Kidney glomerular epithelial cell (primary cell): ENCODE measurements at regions not wholly inside any gene's neighbourhood (a gene's known extent, or its start where the extent isn't known, plus 50 kb on each side); places are given as distances from the start of the nearest gene placed in this dataset.
"Not testable (repeated sequence)": the region's sequence is repeated elsewhere in the genome, so short reads cannot be mapped to it uniquely, and the experiment has no call there.

Source experiments
- DNase-seq: peaks from one replicate; lab custom pipeline; 2025; lab: John Stamatoyannopoulos, UW

DNA sequence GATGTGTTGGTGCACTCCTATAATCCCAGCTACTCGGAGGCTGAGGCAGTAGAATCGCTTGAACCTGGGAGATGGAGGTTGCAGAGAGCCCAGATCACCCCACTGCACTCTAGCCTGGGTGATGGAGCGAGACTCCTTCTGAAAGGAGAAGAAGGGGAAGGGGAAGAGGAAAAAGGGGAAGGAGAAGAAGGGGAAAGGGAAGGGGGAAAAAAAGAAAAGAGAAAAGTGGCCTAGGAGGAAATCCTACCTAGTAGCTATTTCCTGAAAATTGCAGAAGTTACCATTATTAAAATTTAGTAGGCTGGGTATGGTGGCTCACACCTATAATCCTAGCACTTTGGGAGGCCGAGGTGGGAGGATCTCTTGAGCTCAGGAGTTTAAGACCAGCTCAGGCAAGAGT is 67.4 kb downstream of the ARRDC3 start:
- no peak for DNase-seq

DNA sequence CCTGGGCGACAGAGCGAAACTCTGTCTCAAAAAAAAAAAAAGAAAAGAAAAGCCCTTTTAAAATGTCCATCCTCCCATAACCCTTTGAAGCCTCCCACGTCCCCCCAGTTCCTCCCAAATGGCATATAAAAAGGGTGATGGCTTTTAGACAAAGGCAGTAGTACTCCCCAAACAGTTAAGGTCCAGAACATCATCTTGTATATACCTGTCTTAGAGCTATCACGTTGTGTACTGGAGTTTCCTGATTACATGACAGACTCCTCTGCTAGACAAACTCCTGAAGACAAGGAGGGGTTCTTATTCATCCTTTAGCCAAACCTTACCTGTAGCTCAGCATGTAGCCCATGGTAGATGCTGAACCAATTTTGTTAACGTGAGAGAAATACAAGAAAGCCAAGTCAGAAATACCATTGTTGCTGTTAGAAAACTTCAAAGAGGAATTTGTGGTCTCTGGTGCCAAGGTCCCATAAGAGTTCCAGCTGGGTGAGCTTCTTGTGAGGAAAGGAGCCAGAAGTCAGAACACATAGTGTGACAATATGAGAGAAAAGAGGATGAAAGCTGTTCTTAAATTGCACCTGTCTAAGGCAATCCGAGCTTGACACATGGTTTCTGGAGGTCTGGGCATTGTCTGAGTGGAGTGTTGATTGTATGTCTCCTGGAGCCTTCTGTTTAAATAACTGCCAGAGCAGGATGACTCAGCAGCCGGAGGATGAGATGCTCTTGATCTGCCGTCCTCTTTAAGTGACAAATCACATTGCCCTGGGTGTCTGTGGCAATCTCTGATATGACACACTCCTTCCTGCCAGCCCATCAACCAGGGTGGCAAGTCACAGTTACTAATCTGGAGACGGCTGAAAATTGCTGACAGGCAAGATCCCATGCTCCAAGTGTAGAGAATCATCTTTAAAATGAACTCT is 69.1 kb downstream of the ARRDC3 start:
- peak; percentile 86 for DNase-seq

DNA sequence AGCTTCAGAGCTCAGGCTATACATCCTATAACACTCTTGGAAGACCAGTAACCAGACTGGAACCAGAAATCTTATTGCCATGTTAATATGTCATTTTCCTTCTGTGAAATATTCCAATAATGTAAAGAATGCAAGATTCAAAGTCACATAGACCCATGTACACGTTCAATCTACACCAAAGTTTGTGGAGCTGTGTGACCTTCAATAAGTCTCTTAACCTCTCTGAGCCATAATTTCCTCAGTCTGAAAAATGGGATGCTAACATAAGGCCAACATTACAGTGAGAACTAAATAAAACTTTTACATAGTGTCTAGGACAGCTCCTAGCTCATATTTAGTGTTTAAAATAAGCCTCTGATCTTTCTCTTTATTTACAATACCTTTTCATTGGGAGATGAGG is 70.4 kb downstream of the ARRDC3 start:
- no peak for DNase-seq

DNA sequence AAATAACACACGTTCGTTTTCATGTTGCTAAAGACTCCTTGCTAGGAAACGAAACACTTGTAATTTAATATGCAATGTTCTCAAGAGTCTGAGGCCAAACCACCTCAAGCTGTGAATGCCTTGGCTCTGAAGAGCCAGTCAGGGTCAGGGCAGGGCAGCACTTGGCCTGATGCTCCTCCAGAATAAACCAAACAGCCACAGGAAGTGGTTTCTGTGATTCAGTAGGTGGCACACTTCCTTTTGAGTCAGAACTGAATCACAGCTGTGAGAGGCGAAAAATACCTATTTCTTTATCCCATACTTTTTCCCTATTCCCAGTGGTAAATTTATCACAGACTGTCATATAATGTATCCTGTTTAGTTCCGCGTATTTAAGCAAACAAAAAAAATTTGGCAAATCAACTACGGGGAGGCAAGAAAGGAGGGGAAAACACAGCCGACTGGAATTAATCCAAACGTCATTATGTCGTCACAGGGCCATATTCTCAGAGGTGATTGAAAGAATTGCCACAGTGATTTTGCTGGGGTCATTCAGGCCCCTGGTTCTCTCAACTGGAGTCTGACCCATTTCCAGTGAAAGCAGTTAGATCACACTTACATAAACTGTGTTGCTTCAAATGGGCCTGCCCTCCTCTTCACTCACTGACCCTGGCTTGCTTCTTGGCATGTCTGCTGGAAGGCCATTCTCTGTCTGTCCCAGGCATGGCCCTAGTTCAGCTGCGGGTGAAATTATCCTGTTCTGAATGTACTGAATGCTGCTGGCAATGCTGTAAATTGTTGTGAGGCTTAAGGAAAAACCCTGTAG is 71.2 kb downstream of the ARRDC3 start:
- DNase-seq = peak; percentile 95

DNA sequence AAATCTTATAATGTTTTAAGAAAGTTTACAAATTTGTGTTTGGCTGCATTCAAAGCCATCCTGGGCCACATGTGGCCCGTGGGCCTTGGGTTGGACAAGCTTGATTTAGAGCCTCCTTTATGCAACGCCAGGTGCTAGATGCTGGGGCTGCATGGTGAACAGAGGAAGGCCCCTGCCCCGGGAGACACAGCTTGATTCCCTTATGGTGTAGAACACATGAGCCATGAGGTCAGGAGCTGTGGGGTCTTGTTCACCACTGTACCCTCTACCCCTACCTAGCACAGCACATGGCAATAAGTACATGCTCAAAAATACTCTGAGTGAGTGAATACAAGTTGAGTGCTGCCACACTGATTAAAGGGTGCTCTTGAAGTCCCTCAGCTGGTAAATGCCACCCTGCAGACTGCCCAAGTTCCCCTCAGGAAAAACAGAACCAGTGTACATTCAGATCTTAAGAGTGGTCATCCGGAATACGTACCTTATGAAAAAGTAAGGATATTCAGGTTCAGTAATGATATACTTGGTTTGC is 71.9 kb downstream of the ARRDC3 start:
- DNase-seq = no peak

DNA sequence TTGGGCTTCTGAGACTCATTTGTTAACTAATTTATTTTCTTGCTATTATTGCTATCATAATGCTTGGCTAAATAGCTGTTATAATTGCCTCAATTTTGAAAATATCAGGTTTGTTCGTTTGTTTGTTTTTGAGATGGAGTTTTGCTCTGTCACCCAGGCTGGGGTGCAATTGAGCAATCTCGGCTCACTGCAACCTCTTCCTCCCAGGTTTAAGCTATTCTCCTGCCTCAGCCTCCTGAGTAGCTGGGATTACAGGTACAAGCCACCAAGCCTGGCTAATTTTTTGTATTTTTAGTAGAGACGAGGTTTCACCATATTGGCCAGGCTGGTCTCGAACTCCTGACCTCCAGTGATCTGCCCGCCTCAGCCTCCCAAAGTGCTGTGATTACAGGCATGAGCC is 75.0 kb downstream of the ARRDC3 start:
- not testable (repeated sequence) for DNase-seq

DNA sequence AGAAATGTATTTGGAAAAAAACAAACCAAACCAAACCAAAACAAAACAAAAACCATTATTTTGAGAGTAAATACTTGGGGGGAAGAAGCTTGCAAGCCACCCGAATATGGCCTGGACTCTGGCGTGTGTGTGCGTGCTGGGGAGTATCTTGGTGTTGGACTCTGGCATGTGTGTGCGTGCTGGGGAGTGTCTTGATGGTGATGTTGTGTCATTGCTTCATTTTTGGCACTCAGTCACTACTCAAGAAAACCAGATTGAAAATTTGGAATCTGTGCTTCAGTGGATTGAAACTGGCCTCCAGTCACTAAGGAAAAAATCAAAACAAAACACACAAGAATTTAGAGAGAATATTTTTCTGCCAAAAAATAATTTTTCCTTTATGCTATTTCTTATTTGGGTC is 76.1 kb downstream of the ARRDC3 start:
- DNase-seq = no peak

- DNase-seq = no peak
Observed at GRCh38 chr5:91306497-91306896, 76.6 kb downstream of the ARRDC3 start.

DNA sequence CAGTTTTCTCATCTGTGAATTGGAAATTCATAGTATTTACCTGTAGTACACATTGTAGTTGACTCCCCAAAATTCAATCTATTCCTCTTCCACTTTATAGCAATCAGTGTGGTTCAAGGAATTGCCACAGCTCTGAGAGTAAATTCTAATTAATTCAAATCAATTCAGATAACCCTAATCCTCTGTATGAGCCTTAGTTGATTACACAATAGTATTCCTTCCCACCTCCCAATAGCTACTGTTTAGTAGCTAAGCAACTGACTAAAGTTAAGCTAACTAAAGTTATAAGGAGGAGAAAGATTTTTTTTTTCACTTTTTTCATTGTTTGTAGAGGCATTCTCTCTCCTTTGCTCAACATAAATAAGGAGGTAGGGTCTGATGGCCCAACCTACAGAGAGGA is 77.5 kb downstream of the ARRDC3 start:
- no peak for DNase-seq

GRCh38 chr5:91304015-91304414 is 79.1 kb downstream of the ARRDC3 start:
- not testable (repeated sequence) for DNase-seq

DNA sequence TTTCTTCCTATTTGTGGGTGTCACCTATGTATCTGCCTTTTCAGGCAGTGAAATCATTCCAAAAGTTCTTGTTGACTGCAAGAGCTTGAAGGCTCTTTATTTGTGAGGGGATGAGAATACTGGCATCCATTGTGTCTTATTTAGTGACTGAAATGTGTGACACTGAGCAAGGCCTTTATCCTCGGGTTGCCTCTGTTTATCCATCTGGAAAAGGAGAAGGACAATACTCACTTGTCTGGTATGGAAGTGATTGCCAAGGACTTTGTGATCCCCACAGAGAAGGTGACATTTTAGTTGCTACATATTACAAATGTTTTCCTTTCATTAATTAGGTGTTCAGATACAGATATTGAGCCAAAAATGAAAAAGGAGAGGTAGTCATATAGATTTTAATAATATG is 80.2 kb downstream of the ARRDC3 start:
- no peak for DNase-seq

DNA sequence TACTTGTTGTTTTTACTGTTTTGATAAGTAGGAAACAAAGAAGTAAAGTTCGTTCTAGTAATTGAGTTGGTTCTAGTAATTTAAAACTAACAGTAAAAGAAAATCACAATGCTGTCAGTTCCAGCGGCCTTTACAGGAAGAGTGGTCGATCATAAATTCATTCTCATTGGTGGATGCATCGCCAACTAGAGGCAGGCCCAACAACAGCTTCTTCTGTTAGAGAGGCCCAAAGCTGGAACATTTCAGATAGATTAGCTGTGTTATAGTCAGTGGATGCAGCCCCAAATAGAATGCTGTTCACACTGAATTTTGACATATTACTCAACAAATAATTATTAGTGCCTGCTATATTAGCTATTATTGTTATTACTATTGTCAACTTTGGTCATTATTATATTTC is 80.8 kb downstream of the ARRDC3 start:
- DNase-seq = no peak

DNA sequence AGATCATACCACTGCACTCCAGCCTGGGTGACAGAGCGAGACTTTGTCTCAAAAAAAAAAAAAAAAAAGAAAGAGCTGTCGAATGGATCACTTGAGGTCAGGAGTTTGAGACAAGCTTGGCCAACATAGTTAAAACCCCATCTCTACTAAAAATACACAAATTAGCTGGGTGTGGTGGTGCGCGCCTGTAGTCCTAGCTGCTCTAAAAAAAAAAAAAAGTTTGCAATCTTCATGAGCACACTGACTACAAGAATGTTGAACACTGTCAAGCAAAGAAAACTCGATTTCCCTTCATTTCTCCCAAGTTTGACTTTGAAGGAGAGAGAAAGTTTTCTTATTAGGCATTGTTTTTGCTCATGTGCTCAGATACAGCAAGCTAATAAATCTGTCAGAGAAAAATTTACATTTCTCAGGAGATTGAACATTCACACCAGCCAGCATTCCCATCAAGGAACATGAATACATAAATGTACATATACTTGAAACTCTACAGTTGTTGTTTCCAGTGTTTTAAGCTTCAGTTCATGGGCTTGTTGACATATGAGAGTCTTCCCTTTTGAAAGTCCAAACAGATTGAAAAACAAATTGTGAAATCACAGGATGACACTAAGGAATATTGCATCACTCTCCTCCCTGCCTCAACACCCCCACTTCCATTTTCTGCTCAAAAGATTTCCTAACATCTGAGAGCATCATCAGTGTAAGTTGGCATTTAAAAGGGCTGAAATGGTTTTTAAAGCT is 81.8 kb downstream of the ARRDC3 start:
- DNase-seq = peak; percentile 7

DNA sequence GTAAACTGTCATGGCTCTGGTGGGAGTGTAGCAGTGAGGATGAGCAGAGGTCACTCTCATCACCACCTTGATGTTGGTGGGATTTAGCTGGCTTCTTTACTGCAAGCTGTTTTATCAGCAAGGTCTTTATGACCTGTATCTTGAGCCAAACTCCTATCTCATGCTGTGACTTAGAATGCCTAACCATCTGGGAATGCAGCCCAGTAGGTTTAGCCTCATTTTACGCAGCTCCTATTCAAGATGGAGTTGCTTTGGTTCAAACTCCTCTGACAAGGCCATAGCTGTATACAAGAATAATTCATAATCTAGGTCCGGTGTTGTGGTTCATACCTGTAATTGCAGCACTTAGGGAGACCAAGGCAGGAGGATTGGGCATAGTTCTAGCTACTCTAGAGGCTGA is 85.1 kb downstream of the ARRDC3 start:
- no peak for DNase-seq

- peak; percentile 62 for DNase-seq
Observed at GRCh38 chr5:91296674-91297143, 86.4 kb downstream of the ARRDC3 start.

DNA sequence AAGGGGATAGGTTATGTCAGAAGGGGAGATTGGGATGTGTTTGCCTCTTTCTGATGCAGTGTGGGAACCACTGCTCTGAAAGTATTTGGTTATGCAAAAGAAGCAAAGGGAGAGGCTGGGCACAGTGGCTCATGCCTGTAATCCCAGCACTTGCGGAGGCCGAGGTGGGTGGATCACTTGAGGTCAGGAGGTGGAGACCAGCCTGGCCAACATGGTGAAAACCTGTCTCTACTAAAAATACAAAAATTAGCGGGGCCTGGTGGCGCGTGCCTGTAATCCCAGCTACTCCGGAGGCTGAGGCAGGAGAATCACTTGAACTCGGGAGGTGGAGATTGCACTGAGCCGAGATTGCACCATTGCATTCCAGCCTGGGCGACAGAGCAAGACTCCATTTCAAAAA is 87.0 kb downstream of the ARRDC3 start:
- DNase-seq = not testable (repeated sequence)

DNA sequence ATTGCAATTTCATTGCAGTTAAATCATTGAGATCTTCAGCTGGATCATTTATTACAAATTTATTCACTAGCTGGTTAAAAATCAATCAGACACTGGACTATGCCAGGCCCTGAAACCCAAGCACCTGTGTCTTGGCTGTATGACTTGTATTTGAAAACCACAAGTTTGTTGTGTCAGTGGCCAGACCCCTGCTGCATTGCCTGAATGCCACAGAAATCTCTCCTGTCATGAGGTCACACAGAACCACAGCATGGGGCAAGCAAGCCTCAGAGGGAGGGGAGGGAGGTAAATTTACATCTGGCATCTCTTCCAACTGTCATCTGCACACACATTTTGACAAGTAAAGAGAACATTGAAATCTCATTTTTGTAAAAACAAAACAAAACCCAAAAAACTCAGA is 90.0 kb downstream of the ARRDC3 start:
- DNase-seq = peak; percentile 58

- DNase-seq = no peak
Observed at GRCh38 chr5:91291628-91292569, 91.2 kb downstream of the ARRDC3 start.

- no peak for DNase-seq
Observed at GRCh38 chr5:91288118-91288916, 94.8 kb downstream of the ARRDC3 start.

- not testable (repeated sequence) for DNase-seq
Observed at GRCh38 chr5:91285062-91285461, 98.1 kb downstream of the ARRDC3 start.
